Stimulated activated CD4-positive, alpha-beta T cell treated with anti-CD3 and anti-CD28 coated beads, Interleukin-15, amount 100 ng/mL, for 48 hours (primary cell): ENCODE measurements at regions not wholly inside any gene's neighbourhood (a gene's known extent, or its start where the extent isn't known, plus 50 kb on each side); places are given as distances from the start of the nearest gene placed in this dataset.

Experiments
- DNase-seq, 2 donors: peaks; one replicate each; pipeline ENCODE4 v3.0.0-alpha.2; 2020; ENCODE audit warnings: low read depth in 2 of 2

GRCh38 chr4:28636971-28637370 lies 1776.3 kb downstream of the STIM2 start:
- no peak for DNase-seq

GRCh38 chr4:28639747-28640146 lies 1779.1 kb downstream of the STIM2 start:
- DNase-seq, result no peak

- DNase-seq, result no peak
These were observed 1794.0 kb downstream of the STIM2 start for GRCh38 chr4:28654618-28655017.

- no peak for DNase-seq
These were observed 1804.7 kb downstream of the STIM2 start for GRCh38 chr4:28665306-28665705.

GRCh38 chr4:28675582-28675981 lies 1814.9 kb downstream of the STIM2 start:
- no peak for DNase-seq

- no peak for DNase-seq
These were observed 1817.2 kb downstream of the STIM2 start for GRCh38 chr4:28677808-28678207.

GRCh38 chr4:28682847-28683246 lies 1822.2 kb downstream of the STIM2 start:
- DNase-seq, result no peak

- no peak for DNase-seq
These were observed 1826.0 kb downstream of the STIM2 start for GRCh38 chr4:28686618-28687017.

GRCh38 chr4:28690890-28691289 lies 1830.2 kb downstream of the STIM2 start:
- DNase-seq, result no peak

GRCh38 chr4:28702571-28702970 lies 1841.9 kb downstream of the STIM2 start:
- no peak for DNase-seq

- DNase-seq, result no peak
These were observed 1849.2 kb downstream of the STIM2 start for GRCh38 chr4:28709891-28710290.

GRCh38 chr4:28723371-28723770 lies 1862.7 kb downstream of the STIM2 start:
- no peak for DNase-seq

GRCh38 chr4:28724239-28724638 lies 1863.6 kb downstream of the STIM2 start:
- DNase-seq, result no peak

- DNase-seq, result no peak
These were observed 1869.7 kb downstream of the STIM2 start for GRCh38 chr4:28730304-28730703.

- DNase-seq, result no peak
These were observed 1883.4 kb downstream of the STIM2 start for GRCh38 chr4:28744066-28744465.

- no peak for DNase-seq
These were observed 1893.7 kb downstream of the STIM2 start for GRCh38 chr4:28754376-28754775.

- DNase-seq, result no peak
These were observed 1894.4 kb downstream of the STIM2 start for GRCh38 chr4:28755081-28755480.

- DNase-seq, result no peak
These were observed 1898.4 kb downstream of the STIM2 start for GRCh38 chr4:28759064-28759463.

- no peak for DNase-seq
These were observed 1899.4 kb downstream of the STIM2 start for GRCh38 chr4:28760003-28760402.

- DNase-seq, result no peak
These were observed 1911.4 kb downstream of the STIM2 start for GRCh38 chr4:28772066-28772465.

- no peak for DNase-seq
These were observed 1912.1 kb downstream of the STIM2 start for GRCh38 chr4:28772788-28773187.

GRCh38 chr4:28774344-28774743 lies 1913.7 kb downstream of the STIM2 start:
- no peak for DNase-seq

GRCh38 chr4:28776004-28776403 lies 1915.4 kb downstream of the STIM2 start:
- DNase-seq, result no peak

- DNase-seq, result no peak
These were observed 1923.5 kb downstream of the STIM2 start for GRCh38 chr4:28784188-28784587.

GRCh38 chr4:28787947-28788346 lies 1927.3 kb downstream of the STIM2 start:
- no peak for DNase-seq
